Fibroblast of lung (primary cell): ENCODE measurements at regions not wholly inside any gene's neighbourhood (a gene's known extent, or its start where the extent isn't known, plus 50 kb on each side); places are given as distances from the start of the nearest gene placed in this dataset.

ENCODE experiments used
- CTCF ChIP-seq, 2 donors: IDR thresholded peaks in 1 of 2; conservative IDR thresholded peaks in 1 of 2; 1 replicate in 1 of 2; 2 replicates in 1 of 2; pipeline ENCODE4 v1.5.1; 2011 to 2012; ENCODE audit warnings: low read length in 2 of 2, control low read depth in 1 of 2, inconsistent platforms in 1 of 2, low read depth in 1 of 2, mild to moderate bottlenecking in 1 of 2
- EZH2 ChIP-seq: IDR thresholded peaks from 2 replicates; pipeline ENCODE4 v1.5.1; 2012; ENCODE audit warnings: low read length, control low read depth, mild to moderate bottlenecking; ENCODE audit errors: missing control alignments

- TF ChIP-seq EZH2 = no peak
- TF ChIP-seq CTCF (conservative IDR thresholded peaks at IDR 0.05 in 1 of 2, IDR thresholded peaks at IDR 0.05 in 1 of 2; ENCODE audit: low read depth in 1 of 2, low read length in 2 of 2) = no peak
Measured at GRCh38 chr1:232355162-232356006, 274.5 kb downstream of the SIPA1L2 start.
